WTC11 (cell line): ENCODE measurements at regions not wholly inside any gene's neighbourhood (a gene's known extent, or its start where the extent isn't known, plus 50 kb on each side); places are given as distances from the start of the nearest gene placed in this dataset.

Experiments
- ATAC-seq: fragments of 200-7000 bp; cut with Tn5 transposase; 2 replicates; pipeline ENCODE4 v1.10.0; 2021; ENCODE audit warnings: mild to moderate bottlenecking, moderate library complexity
- CTCF ChIA-PET: fragments of 300-600 bp; sonication (Branson Sonifier 250); formaldehyde crosslinking; loops from one replicate; lab custom pipeline; 2021; ENCODE audit warnings: antibody characterized with exemption; lab: Charles Lee
- POLR2A ChIA-PET: fragments of 350-600 bp; sonication (Branson Sonifier 250); formaldehyde crosslinking; loops from one replicate; lab custom pipeline; 2021; ENCODE audit warnings: antibody characterized with exemption; lab: Charles Lee
- DNase-seq: peaks from one replicate; pipeline ENCODE4 v3.0.0; 2021; ENCODE audit warnings: low spot score
- H3K27ac Mint-ChIP-seq: 2 replicates; pipeline ENCODE4 v1.8.0; 2021; ENCODE audit warnings: mixed read lengths
- H3K27me3 Mint-ChIP-seq: 2 replicates; pipeline ENCODE4 v1.8.0; 2021; ENCODE audit warnings: low read depth, mild to moderate bottlenecking, moderate library complexity, mixed read lengths
- H3K36me3 Mint-ChIP-seq: 2 replicates; pipeline ENCODE4 v1.8.0; 2021; ENCODE audit warnings: mixed read lengths
- H3K4me1 Mint-ChIP-seq: 2 replicates; pipeline ENCODE4 v1.8.0; 2022; ENCODE audit warnings: mixed read lengths
- H3K4me3 Mint-ChIP-seq: 2 replicates; pipeline ENCODE4 v1.8.0; 2021; ENCODE audit warnings: mild to moderate bottlenecking, moderate library complexity, mixed read lengths
- H3K9me3 Mint-ChIP-seq: 2 replicates; pipeline ENCODE4 v1.8.0; 2021; ENCODE audit warnings: mixed read lengths
- CREB1 ChIP-seq: sonication (generic); formaldehyde crosslinking; IDR thresholded peaks from 2 replicates; pipeline ENCODE4 v1.8.0; 2023; ENCODE audit warnings: mild to moderate bottlenecking, missing genetic modification reagents
- ETV6 ChIP-seq: sonication (generic); formaldehyde crosslinking; IDR thresholded peaks from 2 replicates; pipeline ENCODE4 v1.8.1; 2022; ENCODE audit warnings: mild to moderate bottlenecking, missing genetic modification reagents
- GABPB1 ChIP-seq: sonication (generic); formaldehyde crosslinking; IDR thresholded peaks from 2 replicates; pipeline ENCODE4 v1.8.1; 2023; ENCODE audit warnings: mild to moderate bottlenecking, missing genetic modification reagents
- GRHL2 ChIP-seq: fragments of 250-450 bp; sonication (Bioruptor Pico); IDR thresholded peaks from 2 replicates; pipeline ENCODE4 v1.8.0; 2022; ENCODE audit warnings: mild to moderate bottlenecking, moderate library complexity; ENCODE audit not compliant: insufficient replicate concordance, severe bottlenecking
- MXD4 ChIP-seq: fragments of 250-450 bp; sonication (Bioruptor Pico); IDR thresholded peaks from 2 replicates; pipeline ENCODE4 v1.8.0; 2021; ENCODE audit warnings: mild to moderate bottlenecking, moderate library complexity, borderline replicate concordance
- MYBL2 ChIP-seq: sonication (generic); formaldehyde crosslinking; IDR thresholded peaks from 2 replicates; pipeline ENCODE4 v1.8.1; 2023; ENCODE audit warnings: mild to moderate bottlenecking, moderate library complexity, missing genetic modification reagents
- NFE2L1 ChIP-seq: sonication (generic); formaldehyde crosslinking; IDR thresholded peaks from 2 replicates; pipeline ENCODE4 v1.8.1; 2023; ENCODE audit warnings: missing genetic modification reagents
- NR2C2 ChIP-seq: sonication (generic); formaldehyde crosslinking; IDR thresholded peaks from 2 replicates; pipeline ENCODE4 v1.8.0; 2022; ENCODE audit warnings: mild to moderate bottlenecking, missing genetic modification reagents
- SMAD3 ChIP-seq: sonication (generic); formaldehyde crosslinking; IDR thresholded peaks from 2 replicates; pipeline ENCODE4 v1.8.0; 2022; ENCODE audit warnings: missing genetic modification reagents, mild to moderate bottlenecking, borderline replicate concordance
- SOX15 ChIP-seq: fragments of 250-450 bp; sonication (Bioruptor Pico); IDR thresholded peaks from 2 replicates; pipeline ENCODE4 v1.9.0; 2021; ENCODE audit warnings: mild to moderate bottlenecking
- STAT6 ChIP-seq: sonication (generic); formaldehyde crosslinking; conservative IDR thresholded peaks from 2 replicates; pipeline ENCODE4 v1.8.1; 2023; ENCODE audit warnings: mild to moderate bottlenecking, low read depth, missing genetic modification reagents, moderate library complexity
- ZBTB21 ChIP-seq: sonication (generic); formaldehyde crosslinking; IDR thresholded peaks from 2 replicates; pipeline ENCODE4 v1.8.1; 2023; ENCODE audit warnings: mild to moderate bottlenecking, missing genetic modification reagents, borderline replicate concordance
- ZNF317 ChIP-seq: sonication (generic); formaldehyde crosslinking; IDR thresholded peaks from 2 replicates; pipeline ENCODE4 v1.8.1; 2023; ENCODE audit warnings: low read depth, mild to moderate bottlenecking, moderate library complexity, missing genetic modification reagents, borderline replicate concordance
- TF ChIP-seq, protein P1 (sequence below): sonication (generic); formaldehyde crosslinking; IDR thresholded peaks from 2 replicates; pipeline ENCODE4 v1.8.1; 2023; ENCODE audit warnings: mild to moderate bottlenecking, missing genetic modification reagents
- TF ChIP-seq, protein P2 (sequence below): sonication (generic); formaldehyde crosslinking; IDR thresholded peaks from 2 replicates; pipeline ENCODE4 v1.8.0; 2023; ENCODE audit warnings: missing genetic modification reagents, mild to moderate bottlenecking, borderline replicate concordance
- TF ChIP-seq, protein P3 (sequence below): sonication (generic); formaldehyde crosslinking; IDR thresholded peaks from 2 replicates; pipeline ENCODE4 v1.8.0; 2022; ENCODE audit warnings: mild to moderate bottlenecking, missing genetic modification reagents
- TF ChIP-seq, protein P4 (sequence below): fragments of 250-450 bp; sonication (Bioruptor Pico); IDR thresholded peaks from 2 replicates; pipeline ENCODE4 v2.1.2; 2022; ENCODE audit warnings: mild to moderate bottlenecking, moderate library complexity
- TF ChIP-seq, protein P5 (sequence below): fragments of 200-600 bp; IDR thresholded peaks from 2 replicates; pipeline ENCODE4 v1.8.0; 2022; ENCODE audit warnings: antibody characterized with exemption
- TF ChIP-seq, protein P6 (sequence below): fragments of 250-450 bp; sonication (Bioruptor Pico); IDR thresholded peaks from 2 replicates; pipeline ENCODE4 v1.9.0; 2021; ENCODE audit warnings: mild to moderate bottlenecking

- Mint-ChIP-seq H3K4me1 (peaks cover 20% of the 10 kb centered on the region), H3K9me3 (peaks cover 32% of the 10 kb centered on the region), H3K4me3 (no peak overlapping the region)
- ChIA-PET POLR2A (no interaction called here), CTCF (no interaction called here)
- DNase-seq, result no peak
- TF ChIP-seq NR2C2 (CRISPR knock-in tag), result no peak
- TF ChIP-seq GABPB1 (CRISPR knock-in tag), result no peak
- TF ChIP-seq, protein P1, sequence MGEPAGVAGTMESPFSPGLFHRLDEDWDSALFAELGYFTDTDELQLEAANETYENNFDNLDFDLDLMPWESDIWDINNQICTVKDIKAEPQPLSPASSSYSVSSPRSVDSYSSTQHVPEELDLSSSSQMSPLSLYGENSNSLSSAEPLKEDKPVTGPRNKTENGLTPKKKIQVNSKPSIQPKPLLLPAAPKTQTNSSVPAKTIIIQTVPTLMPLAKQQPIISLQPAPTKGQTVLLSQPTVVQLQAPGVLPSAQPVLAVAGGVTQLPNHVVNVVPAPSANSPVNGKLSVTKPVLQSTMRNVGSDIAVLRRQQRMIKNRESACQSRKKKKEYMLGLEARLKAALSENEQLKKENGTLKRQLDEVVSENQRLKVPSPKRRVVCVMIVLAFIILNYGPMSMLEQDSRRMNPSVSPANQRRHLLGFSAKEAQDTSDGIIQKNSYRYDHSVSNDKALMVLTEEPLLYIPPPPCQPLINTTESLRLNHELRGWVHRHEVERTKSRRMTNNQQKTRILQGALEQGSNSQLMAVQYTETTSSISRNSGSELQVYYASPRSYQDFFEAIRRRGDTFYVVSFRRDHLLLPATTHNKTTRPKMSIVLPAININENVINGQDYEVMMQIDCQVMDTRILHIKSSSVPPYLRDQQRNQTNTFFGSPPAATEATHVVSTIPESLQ (CRISPR knock-in tag), result no peak
- no peak for TF ChIP-seq MYBL2 (CRISPR knock-in tag)
- TF ChIP-seq ZBTB21 (CRISPR knock-in tag), result no peak
- TF ChIP-seq SMAD3 (CRISPR knock-in tag), result no peak
- TF ChIP-seq, protein P2, sequence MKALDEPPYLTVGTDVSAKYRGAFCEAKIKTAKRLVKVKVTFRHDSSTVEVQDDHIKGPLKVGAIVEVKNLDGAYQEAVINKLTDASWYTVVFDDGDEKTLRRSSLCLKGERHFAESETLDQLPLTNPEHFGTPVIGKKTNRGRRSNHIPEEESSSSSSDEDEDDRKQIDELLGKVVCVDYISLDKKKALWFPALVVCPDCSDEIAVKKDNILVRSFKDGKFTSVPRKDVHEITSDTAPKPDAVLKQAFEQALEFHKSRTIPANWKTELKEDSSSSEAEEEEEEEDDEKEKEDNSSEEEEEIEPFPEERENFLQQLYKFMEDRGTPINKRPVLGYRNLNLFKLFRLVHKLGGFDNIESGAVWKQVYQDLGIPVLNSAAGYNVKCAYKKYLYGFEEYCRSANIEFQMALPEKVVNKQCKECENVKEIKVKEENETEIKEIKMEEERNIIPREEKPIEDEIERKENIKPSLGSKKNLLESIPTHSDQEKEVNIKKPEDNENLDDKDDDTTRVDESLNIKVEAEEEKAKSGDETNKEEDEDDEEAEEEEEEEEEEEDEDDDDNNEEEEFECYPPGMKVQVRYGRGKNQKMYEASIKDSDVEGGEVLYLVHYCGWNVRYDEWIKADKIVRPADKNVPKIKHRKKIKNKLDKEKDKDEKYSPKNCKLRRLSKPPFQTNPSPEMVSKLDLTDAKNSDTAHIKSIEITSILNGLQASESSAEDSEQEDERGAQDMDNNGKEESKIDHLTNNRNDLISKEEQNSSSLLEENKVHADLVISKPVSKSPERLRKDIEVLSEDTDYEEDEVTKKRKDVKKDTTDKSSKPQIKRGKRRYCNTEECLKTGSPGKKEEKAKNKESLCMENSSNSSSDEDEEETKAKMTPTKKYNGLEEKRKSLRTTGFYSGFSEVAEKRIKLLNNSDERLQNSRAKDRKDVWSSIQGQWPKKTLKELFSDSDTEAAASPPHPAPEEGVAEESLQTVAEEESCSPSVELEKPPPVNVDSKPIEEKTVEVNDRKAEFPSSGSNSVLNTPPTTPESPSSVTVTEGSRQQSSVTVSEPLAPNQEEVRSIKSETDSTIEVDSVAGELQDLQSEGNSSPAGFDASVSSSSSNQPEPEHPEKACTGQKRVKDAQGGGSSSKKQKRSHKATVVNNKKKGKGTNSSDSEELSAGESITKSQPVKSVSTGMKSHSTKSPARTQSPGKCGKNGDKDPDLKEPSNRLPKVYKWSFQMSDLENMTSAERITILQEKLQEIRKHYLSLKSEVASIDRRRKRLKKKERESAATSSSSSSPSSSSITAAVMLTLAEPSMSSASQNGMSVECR, result no peak
- no peak for TF ChIP-seq ETV6 (CRISPR knock-in tag)
- TF ChIP-seq GRHL2 (CRISPR knock-in tag), result no peak
- TF ChIP-seq, protein P3, sequence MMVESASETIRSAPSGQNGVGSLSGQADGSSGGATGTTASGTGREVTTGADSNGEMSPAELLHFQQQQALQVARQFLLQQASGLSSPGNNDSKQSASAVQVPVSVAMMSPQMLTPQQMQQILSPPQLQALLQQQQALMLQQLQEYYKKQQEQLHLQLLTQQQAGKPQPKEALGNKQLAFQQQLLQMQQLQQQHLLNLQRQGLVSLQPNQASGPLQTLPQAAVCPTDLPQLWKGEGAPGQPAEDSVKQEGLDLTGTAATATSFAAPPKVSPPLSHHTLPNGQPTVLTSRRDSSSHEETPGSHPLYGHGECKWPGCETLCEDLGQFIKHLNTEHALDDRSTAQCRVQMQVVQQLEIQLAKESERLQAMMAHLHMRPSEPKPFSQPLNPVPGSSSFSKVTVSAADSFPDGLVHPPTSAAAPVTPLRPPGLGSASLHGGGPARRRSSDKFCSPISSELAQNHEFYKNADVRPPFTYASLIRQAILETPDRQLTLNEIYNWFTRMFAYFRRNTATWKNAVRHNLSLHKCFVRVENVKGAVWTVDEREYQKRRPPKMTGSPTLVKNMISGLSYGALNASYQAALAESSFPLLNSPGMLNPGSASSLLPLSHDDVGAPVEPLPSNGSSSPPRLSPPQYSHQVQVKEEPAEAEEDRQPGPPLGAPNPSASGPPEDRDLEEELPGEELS (CRISPR knock-in tag), result no peak
- TF ChIP-seq CREB1 (CRISPR knock-in tag), result no peak
- TF ChIP-seq, protein P4, sequence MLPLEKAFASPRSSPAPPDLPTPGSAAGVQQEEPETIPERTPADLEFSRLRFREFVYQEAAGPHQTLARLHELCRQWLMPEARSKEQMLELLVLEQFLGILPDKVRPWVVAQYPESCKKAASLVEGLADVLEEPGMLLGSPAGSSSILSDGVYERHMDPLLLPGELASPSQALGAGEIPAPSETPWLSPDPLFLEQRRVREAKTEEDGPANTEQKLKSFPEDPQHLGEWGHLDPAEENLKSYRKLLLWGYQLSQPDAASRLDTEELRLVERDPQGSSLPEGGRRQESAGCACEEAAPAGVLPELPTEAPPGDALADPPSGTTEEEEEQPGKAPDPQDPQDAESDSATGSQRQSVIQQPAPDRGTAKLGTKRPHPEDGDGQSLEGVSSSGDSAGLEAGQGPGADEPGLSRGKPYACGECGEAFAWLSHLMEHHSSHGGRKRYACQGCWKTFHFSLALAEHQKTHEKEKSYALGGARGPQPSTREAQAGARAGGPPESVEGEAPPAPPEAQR, result no peak
- TF ChIP-seq SOX15 (CRISPR knock-in tag), result no peak
- no peak for TF ChIP-seq STAT6
- TF ChIP-seq NFE2L1, result no peak
- no peak for TF ChIP-seq MXD4 (CRISPR knock-in tag)
- TF ChIP-seq, protein P5, sequence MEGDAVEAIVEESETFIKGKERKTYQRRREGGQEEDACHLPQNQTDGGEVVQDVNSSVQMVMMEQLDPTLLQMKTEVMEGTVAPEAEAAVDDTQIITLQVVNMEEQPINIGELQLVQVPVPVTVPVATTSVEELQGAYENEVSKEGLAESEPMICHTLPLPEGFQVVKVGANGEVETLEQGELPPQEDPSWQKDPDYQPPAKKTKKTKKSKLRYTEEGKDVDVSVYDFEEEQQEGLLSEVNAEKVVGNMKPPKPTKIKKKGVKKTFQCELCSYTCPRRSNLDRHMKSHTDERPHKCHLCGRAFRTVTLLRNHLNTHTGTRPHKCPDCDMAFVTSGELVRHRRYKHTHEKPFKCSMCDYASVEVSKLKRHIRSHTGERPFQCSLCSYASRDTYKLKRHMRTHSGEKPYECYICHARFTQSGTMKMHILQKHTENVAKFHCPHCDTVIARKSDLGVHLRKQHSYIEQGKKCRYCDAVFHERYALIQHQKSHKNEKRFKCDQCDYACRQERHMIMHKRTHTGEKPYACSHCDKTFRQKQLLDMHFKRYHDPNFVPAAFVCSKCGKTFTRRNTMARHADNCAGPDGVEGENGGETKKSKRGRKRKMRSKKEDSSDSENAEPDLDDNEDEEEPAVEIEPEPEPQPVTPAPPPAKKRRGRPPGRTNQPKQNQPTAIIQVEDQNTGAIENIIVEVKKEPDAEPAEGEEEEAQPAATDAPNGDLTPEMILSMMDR, result no peak
- TF ChIP-seq ZNF317, result no peak
- TF ChIP-seq, protein P6, sequence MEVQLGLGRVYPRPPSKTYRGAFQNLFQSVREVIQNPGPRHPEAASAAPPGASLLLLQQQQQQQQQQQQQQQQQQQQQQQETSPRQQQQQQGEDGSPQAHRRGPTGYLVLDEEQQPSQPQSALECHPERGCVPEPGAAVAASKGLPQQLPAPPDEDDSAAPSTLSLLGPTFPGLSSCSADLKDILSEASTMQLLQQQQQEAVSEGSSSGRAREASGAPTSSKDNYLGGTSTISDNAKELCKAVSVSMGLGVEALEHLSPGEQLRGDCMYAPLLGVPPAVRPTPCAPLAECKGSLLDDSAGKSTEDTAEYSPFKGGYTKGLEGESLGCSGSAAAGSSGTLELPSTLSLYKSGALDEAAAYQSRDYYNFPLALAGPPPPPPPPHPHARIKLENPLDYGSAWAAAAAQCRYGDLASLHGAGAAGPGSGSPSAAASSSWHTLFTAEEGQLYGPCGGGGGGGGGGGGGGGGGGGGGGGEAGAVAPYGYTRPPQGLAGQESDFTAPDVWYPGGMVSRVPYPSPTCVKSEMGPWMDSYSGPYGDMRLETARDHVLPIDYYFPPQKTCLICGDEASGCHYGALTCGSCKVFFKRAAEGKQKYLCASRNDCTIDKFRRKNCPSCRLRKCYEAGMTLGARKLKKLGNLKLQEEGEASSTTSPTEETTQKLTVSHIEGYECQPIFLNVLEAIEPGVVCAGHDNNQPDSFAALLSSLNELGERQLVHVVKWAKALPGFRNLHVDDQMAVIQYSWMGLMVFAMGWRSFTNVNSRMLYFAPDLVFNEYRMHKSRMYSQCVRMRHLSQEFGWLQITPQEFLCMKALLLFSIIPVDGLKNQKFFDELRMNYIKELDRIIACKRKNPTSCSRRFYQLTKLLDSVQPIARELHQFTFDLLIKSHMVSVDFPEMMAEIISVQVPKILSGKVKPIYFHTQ (CRISPR knock-in tag), result no peak
- TF ChIP-seq, all 79 proteins: peak for 0
- ATAC-seq, result no peak
- no peaks in the 10 kb centered on the region for H3K27me3 Mint-ChIP-seq
- no peak overlapping the region for H3K27ac Mint-ChIP-seq
- peaks cover 25% of the 10 kb centered on the region for H3K36me3 Mint-ChIP-seq
These were observed 346.1 kb downstream of the RASEF start for GRCh38 chr9:82716821-82717220.
